HG03108 (cell line): ENCODE measurements at regions not wholly inside any gene's neighbourhood (a gene's known extent, or its start where the extent isn't known, plus 50 kb on each side); places are given as distances from the start of the nearest gene placed in this dataset.
"Not testable (repeated sequence)": the region's sequence is repeated elsewhere in the genome, so short reads cannot be mapped to it uniquely, and the experiment has no call there.

Experiments used
- ATAC-seq: cut with Tn5 transposase; IDR thresholded peaks from one replicate; pipeline ENCODE4 v1.9.1; 2021; ENCODE audit warnings: moderate library complexity; ENCODE audit not compliant: unreplicated experiment

- ATAC-seq = no peak
These were observed 391.6 kb upstream of the FKBP1C start for GRCh38 chr6:62819640-62820039.

GRCh38 chr6:62808565-62809293 is 402.5 kb upstream of the FKBP1C start:
- no peak for ATAC-seq

GRCh38 chr6:62805431-62805830 is 405.8 kb upstream of the FKBP1C start:
- no peak for ATAC-seq

- no peak for ATAC-seq
These were observed 408.2 kb upstream of the FKBP1C start for GRCh38 chr6:62803094-62803493.

- no peak for ATAC-seq
These were observed 414.1 kb upstream of the FKBP1C start for GRCh38 chr6:62797190-62797589.

- no peak for ATAC-seq
These were observed 435.7 kb upstream of the FKBP1C start for GRCh38 chr6:62775427-62776022.

GRCh38 chr6:62766174-62766573 is 445.1 kb upstream of the FKBP1C start:
- ATAC-seq = not testable (repeated sequence)

GRCh38 chr6:62764841-62765240 is 446.4 kb upstream of the FKBP1C start:
- ATAC-seq = no peak

GRCh38 chr6:62763125-62763912 is 447.9 kb upstream of the FKBP1C start:
- no peak for ATAC-seq

- ATAC-seq = no peak
These were observed 460.9 kb upstream of the KHDRBS2 start for GRCh38 chr6:62746968-62747367.

GRCh38 chr6:62746161-62746560 is 460.1 kb upstream of the KHDRBS2 start:
- no peak for ATAC-seq

GRCh38 chr6:62740596-62740995 is 454.6 kb upstream of the KHDRBS2 start:
- no peak for ATAC-seq

GRCh38 chr6:62740171-62740570 is 454.1 kb upstream of the KHDRBS2 start:
- ATAC-seq = no peak

- no peak for ATAC-seq
These were observed 451.8 kb upstream of the KHDRBS2 start for GRCh38 chr6:62737792-62738191.

GRCh38 chr6:62721408-62721807 is 435.4 kb upstream of the KHDRBS2 start:
- ATAC-seq = no peak

GRCh38 chr6:62716719-62717118 is 430.7 kb upstream of the KHDRBS2 start:
- ATAC-seq = no peak

- no peak for ATAC-seq
These were observed 428.1 kb upstream of the KHDRBS2 start for GRCh38 chr6:62714112-62714511.

- ATAC-seq = no peak
These were observed 425.7 kb upstream of the KHDRBS2 start for GRCh38 chr6:62711750-62712149.

- ATAC-seq = no peak
These were observed 421.9 kb upstream of the KHDRBS2 start for GRCh38 chr6:62707914-62708313.

- no peak for ATAC-seq
These were observed 421.1 kb upstream of the KHDRBS2 start for GRCh38 chr6:62707156-62707555.

- no peak for ATAC-seq
These were observed 397.0 kb upstream of the KHDRBS2 start for GRCh38 chr6:62683063-62683462.

GRCh38 chr6:62681108-62681507 is 395.1 kb upstream of the KHDRBS2 start:
- ATAC-seq = no peak
